T-helper 1 cell treated with Interleukin-12 subunit alpha and Interleukin-12 subunit beta and Interleukin-4 antibody, amounts not matched to agents 30 μg/mL and 1 μg/mL, for 36 hours (primary cell): ENCODE measurements at regions not wholly inside any gene's neighbourhood (a gene's known extent, or its start where the extent isn't known, plus 50 kb on each side); places are given as distances from the start of the nearest gene placed in this dataset.

Source experiments
- H3K27ac Mint-ChIP-seq: one replicate; pipeline ENCODE4 v1.8.0; 2021; ENCODE audit warnings: mild to moderate bottlenecking, mixed read lengths
- H3K27me3 Mint-ChIP-seq: one replicate; pipeline ENCODE4 v1.8.0; 2021; ENCODE audit warnings: low read depth, mixed read lengths
- H3K36me3 Mint-ChIP-seq: one replicate; pipeline ENCODE4 v1.8.0; 2021; ENCODE audit warnings: low read depth, mixed read lengths
- H3K4me1 Mint-ChIP-seq: one replicate; pipeline ENCODE4 v1.8.0; 2021; ENCODE audit warnings: low read depth, mixed read lengths
- H3K4me3 Mint-ChIP-seq: one replicate; pipeline ENCODE4 v1.8.0; 2021; ENCODE audit warnings: mild to moderate bottlenecking, moderate library complexity, mixed read lengths
- H3K9me3 Mint-ChIP-seq: one replicate; pipeline ENCODE4 v1.8.0; 2021; ENCODE audit warnings: mixed read lengths

- Mint-ChIP-seq H3K9me3 (no peaks in the 10 kb centered on the region), H3K4me3 (no peak overlapping the region), H3K27ac (no peak overlapping the region), H3K36me3 (no peaks in the 10 kb centered on the region), H3K4me1 (no peaks in the 10 kb centered on the region), H3K27me3 (peaks cover 13% of the 10 kb centered on the region)
Observed at GRCh38 chr2:44825702-44826101, 115.8 kb upstream of the SIX3 start.

- H3K4me3 Mint-ChIP-seq, result no peak overlapping the region
- H3K4me1 Mint-ChIP-seq, result no peaks in the 10 kb centered on the region
- H3K27me3 Mint-ChIP-seq, result peaks cover 5% of the 10 kb centered on the region
- no peaks in the 10 kb centered on the region for H3K9me3 Mint-ChIP-seq
- no peak overlapping the region for H3K27ac Mint-ChIP-seq
- no peaks in the 10 kb centered on the region for H3K36me3 Mint-ChIP-seq
Observed at GRCh38 chr2:44826601-44827000, 114.9 kb upstream of the SIX3 start.

GRCh38 chr2:44829771-44830170 is 111.7 kb upstream of the SIX3 start:
- Mint-ChIP-seq H3K4me1 (peaks cover 7% of the 10 kb centered on the region), H3K27me3 (no peaks in the 10 kb centered on the region), H3K9me3 (no peaks in the 10 kb centered on the region), H3K27ac (no peak overlapping the region), H3K4me3 (no peak overlapping the region), H3K36me3 (peaks cover 2% of the 10 kb centered on the region)

GRCh38 chr2:44833171-44834069 is 108.1 kb upstream of the SIX3 start:
- H3K27me3 Mint-ChIP-seq, result no peaks in the 10 kb centered on the region
- H3K4me3 Mint-ChIP-seq, result no peak overlapping the region
- peaks cover 2% of the 10 kb centered on the region for H3K36me3 Mint-ChIP-seq
- H3K4me1 Mint-ChIP-seq, result peaks cover 12% of the 10 kb centered on the region
- H3K27ac Mint-ChIP-seq, result peak overlapping the region; percentile 79
- H3K9me3 Mint-ChIP-seq, result no peaks in the 10 kb centered on the region

DNA sequence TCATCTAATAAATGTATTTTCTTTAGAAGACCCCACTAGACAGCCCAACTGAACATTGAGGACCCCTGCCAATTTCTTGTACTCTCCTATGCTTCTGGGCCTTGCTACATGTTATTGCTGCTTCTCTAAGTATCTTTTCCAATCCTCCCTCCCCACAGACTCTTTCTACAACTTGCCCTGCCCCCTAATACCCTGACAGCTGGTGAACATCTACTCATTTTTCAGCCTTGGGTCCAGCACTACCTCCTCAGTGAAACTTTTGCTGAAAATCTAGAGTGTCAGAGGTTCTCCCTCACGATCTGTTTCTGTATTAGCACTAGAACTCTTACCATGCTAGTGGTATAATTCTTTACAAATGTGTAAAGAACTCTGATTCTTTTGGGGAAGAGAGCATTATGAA is 106.8 kb upstream of the SIX3 start:
- H3K27me3 Mint-ChIP-seq, result no peaks in the 10 kb centered on the region
- H3K9me3 Mint-ChIP-seq, result no peaks in the 10 kb centered on the region
- H3K4me1 Mint-ChIP-seq, result peaks cover 12% of the 10 kb centered on the region
- no peak overlapping the region for H3K27ac Mint-ChIP-seq
- no peak overlapping the region for H3K4me3 Mint-ChIP-seq
- H3K36me3 Mint-ChIP-seq, result peaks cover 2% of the 10 kb centered on the region

DNA sequence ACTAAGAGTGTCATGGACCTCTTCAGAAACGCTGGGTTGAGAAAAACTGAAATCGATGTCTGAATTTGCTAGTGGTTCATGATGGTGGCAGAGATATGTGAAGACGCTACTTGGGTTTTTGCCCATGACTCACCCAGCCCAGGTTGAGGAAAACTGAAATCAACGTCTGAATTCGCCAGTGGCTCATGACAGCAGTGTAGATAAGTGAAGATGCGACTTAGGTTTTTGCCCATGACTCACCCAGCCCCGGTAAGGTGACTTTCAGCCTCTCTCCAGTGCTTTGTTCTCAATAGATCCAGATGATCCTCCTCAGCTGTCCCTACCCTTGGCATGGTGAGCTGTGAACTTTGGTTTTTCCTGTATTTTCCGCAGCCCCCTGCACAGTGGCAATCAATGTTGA is 105.3 kb upstream of the SIX3 start:
- Mint-ChIP-seq H3K4me3 (no peak overlapping the region), H3K4me1 (peaks cover 12% of the 10 kb centered on the region), H3K36me3 (peaks cover 2% of the 10 kb centered on the region), H3K27me3 (no peaks in the 10 kb centered on the region), H3K27ac (peak overlapping the region; percentile 52), H3K9me3 (no peaks in the 10 kb centered on the region)

DNA sequence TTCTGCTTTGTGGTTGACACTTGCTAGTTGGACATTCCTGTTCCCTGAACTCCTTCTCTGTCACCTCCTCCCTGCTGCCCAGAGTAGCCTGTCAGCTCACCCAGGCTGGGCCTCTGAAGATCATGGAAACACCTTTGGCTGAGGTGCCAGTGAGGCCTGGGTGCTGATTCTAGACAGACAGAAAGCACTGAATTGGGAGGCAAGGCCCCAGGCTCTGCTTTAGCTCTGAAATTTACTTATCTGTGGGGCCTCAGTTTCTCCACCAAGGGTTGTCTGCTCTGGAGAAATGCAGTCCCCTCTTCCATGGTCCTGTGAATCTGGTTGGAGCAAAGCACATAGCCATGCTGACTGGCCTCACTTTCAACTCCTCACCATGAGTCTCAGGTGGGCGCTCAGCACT is 104.6 kb upstream of the SIX3 start:
- H3K4me1 Mint-ChIP-seq, result peaks cover 12% of the 10 kb centered on the region
- no peak overlapping the region for H3K4me3 Mint-ChIP-seq
- H3K36me3 Mint-ChIP-seq, result peaks cover 2% of the 10 kb centered on the region
- H3K27ac Mint-ChIP-seq, result no peak overlapping the region
- no peaks in the 10 kb centered on the region for H3K9me3 Mint-ChIP-seq
- no peaks in the 10 kb centered on the region for H3K27me3 Mint-ChIP-seq

GRCh38 chr2:44838116-44838790 is 103.2 kb upstream of the SIX3 start:
- no peaks in the 10 kb centered on the region for H3K27me3 Mint-ChIP-seq
- H3K4me3 Mint-ChIP-seq, result no peak overlapping the region
- H3K9me3 Mint-ChIP-seq, result no peaks in the 10 kb centered on the region
- no peak overlapping the region for H3K27ac Mint-ChIP-seq
- H3K36me3 Mint-ChIP-seq, result peaks cover 2% of the 10 kb centered on the region
- H3K4me1 Mint-ChIP-seq, result peaks cover 11% of the 10 kb centered on the region

GRCh38 chr2:44839370-44839769 is 102.1 kb upstream of the SIX3 start:
- Mint-ChIP-seq H3K27ac (no peak overlapping the region), H3K36me3 (no peaks in the 10 kb centered on the region), H3K4me1 (peaks cover 5% of the 10 kb centered on the region), H3K4me3 (no peak overlapping the region), H3K27me3 (no peaks in the 10 kb centered on the region), H3K9me3 (no peaks in the 10 kb centered on the region)

DNA sequence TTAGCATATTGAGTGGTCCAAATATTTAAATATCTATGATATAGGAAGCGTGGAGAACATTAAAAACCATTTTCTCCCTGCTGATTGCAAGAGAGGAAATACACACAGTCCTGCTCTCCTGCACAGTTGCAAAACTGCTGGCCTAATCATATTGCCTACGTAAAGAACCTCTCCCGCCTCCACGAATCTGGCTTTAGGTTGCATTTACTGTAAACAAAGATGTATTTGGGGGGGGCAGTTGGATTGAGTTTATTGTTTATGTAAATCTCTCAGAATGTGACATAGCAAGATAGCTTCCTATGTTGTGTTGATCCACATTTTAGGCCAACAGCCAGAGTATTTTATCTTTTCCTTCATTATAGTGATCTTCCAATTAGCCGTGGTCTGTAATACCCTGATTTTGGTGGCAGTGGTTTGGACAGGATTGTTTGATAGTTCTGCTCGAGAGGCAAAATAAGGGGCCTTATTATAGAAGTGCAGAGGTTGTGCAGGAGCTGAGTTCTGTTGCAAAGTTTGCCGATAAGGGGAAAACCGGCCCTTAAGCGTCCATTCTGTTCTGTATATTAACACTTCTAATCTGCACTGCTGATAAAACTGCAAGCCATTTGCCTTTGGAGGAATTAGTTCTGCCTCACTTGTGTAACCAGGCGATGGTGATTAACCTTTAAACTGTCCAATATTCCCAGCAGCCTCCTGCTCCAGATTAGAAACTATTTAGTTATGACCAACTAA is 101.6 kb upstream of the SIX3 start:
- Mint-ChIP-seq H3K4me3 (no peak overlapping the region), H3K4me1 (peaks cover 5% of the 10 kb centered on the region), H3K36me3 (peaks cover 3% of the 10 kb centered on the region), H3K9me3 (no peaks in the 10 kb centered on the region), H3K27me3 (no peaks in the 10 kb centered on the region), H3K27ac (no peak overlapping the region)

DNA sequence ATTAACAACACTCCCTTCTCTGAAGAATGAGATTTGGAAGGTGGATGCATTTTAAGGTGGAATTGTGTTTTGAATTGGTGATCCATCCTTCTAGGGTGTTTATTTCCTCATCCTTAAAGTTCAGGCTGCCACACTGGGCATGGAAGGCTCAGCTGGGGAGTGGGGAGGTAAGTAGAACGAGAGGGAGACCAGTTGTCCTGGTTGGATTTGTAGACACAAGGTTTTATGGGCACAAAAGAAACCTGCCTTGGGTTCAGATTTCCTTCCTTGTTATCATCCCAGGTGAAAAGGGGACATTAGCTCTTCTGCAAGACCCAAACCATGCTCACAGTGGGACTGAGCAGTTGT is 101.0 kb upstream of the SIX3 start:
- Mint-ChIP-seq H3K27me3 (no peaks in the 10 kb centered on the region), H3K9me3 (no peaks in the 10 kb centered on the region), H3K36me3 (peaks cover 3% of the 10 kb centered on the region), H3K27ac (no peak overlapping the region), H3K4me1 (peaks cover 2% of the 10 kb centered on the region), H3K4me3 (no peak overlapping the region)

- H3K36me3 Mint-ChIP-seq, result peaks cover 3% of the 10 kb centered on the region
- no peaks in the 10 kb centered on the region for H3K4me1 Mint-ChIP-seq
- H3K4me3 Mint-ChIP-seq, result no peak overlapping the region
- no peaks in the 10 kb centered on the region for H3K9me3 Mint-ChIP-seq
- no peak overlapping the region for H3K27ac Mint-ChIP-seq
- H3K27me3 Mint-ChIP-seq, result no peaks in the 10 kb centered on the region
Observed at GRCh38 chr2:44843086-44843485, 98.4 kb upstream of the SIX3 start.

DNA sequence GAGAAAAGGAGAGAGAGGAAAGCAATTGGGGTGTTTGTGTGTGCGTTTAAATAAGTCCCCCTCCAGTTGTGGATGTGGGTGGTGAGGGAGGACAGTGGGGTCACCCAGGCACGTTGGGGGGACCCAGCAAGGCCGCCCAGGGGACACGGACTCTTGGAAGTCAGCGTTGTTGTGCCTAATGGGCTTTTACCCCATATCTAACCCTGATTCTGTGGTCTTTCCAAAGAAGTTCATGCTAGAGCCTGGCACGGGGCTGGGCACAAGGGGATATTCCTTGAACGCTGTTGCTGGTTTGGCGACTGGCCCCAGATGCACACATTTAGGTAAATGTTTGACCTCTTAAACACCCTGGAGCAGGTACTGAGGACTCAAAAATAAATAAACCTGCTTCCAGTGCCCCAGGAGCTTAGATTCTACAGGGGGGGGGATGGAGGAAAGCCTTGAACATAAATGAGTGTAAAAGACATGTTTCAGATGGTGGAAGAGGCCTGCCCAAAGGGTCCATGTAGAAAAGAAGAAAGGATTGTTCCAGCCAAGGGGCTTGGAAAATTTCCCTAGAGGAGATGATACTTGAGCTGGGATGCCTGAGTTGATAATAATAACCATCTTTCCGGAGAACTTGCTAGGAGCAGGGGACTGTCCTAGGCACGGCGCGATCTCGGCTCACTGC is 97.7 kb upstream of the SIX3 start:
- H3K27me3 Mint-ChIP-seq, result no peaks in the 10 kb centered on the region
- H3K27ac Mint-ChIP-seq, result no peak overlapping the region
- no peaks in the 10 kb centered on the region for H3K4me1 Mint-ChIP-seq
- no peaks in the 10 kb centered on the region for H3K9me3 Mint-ChIP-seq
- peaks cover 3% of the 10 kb centered on the region for H3K36me3 Mint-ChIP-seq
- H3K4me3 Mint-ChIP-seq, result no peak overlapping the region

DNA sequence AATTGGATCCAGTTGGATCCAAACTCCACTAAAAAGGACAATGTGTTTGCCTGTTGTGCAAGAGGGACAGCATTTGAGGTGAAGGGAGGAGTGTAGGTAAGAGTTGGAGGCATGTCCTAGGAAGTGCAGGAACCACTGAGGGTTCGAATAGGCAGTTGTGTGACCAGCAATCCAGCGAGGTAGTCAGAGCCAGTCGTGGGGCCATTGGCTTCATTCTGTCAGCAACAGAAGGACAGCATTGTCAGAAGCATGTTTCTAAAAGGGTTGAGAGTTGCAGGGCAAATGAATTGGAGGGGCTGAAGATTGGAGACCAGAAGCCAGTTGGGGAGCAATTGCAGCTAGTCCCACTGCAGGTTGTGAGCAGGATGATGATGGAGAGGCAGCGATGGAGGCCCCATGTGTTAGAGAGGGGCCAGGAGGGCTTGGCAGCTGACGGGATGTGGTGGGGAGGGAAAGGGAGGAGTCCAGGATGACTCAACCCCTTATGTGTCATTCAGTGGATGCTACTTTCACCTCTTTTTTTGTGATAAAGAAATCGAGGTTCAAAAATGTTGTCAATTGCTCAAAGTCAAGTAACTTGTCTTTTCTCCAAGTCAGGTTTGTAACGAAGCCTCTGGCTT is 96.7 kb upstream of the SIX3 start:
- peaks cover 9% of the 10 kb centered on the region for H3K27me3 Mint-ChIP-seq
- H3K27ac Mint-ChIP-seq, result no peak overlapping the region
- no peak overlapping the region for H3K4me3 Mint-ChIP-seq
- no peaks in the 10 kb centered on the region for H3K4me1 Mint-ChIP-seq
- peaks cover 3% of the 10 kb centered on the region for H3K36me3 Mint-ChIP-seq
- no peaks in the 10 kb centered on the region for H3K9me3 Mint-ChIP-seq
